ENCODE measurements at regions not wholly inside any gene's neighbourhood (a gene's known extent, or its start where the extent isn't known, plus 50 kb on each side); places are given as distances from the start of the nearest gene placed in this dataset.
"Not testable (repeated sequence)": the region's sequence is repeated elsewhere in the genome, so short reads cannot be mapped to it uniquely, and the experiment has no call there.

DNA sequence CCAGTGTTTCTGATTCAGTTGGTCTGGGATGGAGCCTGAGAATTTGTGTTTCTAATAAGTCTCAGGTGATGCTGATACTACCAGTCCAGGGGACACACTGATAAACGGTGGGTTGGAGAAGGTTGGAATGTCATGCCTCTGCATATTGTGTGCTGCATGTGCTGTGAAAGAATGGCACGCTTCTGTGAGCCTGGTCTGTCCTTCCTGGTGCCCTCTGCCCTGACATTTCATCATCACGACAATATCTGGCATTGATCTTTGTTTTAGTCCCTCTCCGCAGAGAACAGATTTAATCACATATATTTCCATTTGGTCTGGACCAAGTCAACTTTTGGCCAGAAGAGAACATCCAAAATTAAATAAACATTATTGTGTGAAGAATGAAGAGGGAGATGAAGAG is 207.0 kb downstream of the BCL2L11 start:
- not testable (repeated sequence) for DNase-seq (ENCODE audit: low read depth); H3K4me3 ChIP-seq (ENCODE audit: low read depth, low read length)

DNA sequence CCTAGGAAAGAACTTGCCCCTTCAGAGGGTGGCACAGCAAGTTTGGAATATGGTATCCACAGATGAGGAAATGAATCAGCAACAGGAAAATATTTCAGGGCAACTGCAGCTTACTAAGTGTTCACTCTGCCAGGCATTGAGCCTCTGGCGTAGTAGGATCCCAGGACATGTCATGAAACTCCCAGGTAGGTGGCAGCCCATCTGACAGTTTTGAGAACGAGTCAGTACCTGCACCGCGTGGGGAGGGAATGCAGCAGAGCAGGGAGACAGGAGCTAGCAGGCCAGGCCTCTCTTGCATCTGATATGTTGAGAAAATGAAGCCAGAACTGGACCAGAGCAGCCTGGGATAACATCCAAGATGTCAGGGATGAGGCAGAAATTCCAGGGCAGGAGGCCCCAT is 208.6 kb downstream of the BCL2L11 start:
- H3K4me3 ChIP-seq (ENCODE audit: low read depth, low read length); DNase-seq (ENCODE audit: low read depth): not testable (repeated sequence)

DNA sequence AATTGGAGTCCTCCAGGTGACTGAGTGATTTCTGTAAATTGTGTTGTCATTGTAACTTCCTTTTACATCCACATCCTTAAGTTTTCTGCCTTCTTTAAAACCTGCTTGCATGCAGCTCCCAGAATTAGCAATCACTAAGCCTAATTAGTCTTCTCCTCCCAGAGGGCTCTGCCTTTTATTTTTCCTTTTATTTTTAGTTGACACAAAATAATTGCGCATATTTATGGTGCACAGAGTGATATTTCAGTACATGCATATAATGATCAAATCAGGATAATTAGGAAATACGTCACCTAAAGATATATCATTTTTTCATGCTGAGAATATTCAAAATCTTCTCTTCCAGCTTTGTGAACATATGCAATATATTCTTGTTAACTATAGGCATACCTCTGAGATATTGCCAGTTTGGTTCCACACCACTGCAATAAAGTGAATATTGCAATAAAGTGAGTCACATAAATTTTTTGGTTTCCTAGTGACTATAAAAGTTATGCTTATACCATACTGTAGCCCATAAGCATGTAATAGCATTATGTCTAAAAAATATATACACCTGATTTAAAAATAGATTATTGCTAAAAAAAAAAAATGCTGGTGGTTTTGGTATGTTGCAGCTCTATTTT is 210.5 kb downstream of the BCL2L11 start:
- not testable (repeated sequence) for DNase-seq (ENCODE audit: low read depth); H3K4me3 ChIP-seq (ENCODE audit: low read depth, low read length)

DNA sequence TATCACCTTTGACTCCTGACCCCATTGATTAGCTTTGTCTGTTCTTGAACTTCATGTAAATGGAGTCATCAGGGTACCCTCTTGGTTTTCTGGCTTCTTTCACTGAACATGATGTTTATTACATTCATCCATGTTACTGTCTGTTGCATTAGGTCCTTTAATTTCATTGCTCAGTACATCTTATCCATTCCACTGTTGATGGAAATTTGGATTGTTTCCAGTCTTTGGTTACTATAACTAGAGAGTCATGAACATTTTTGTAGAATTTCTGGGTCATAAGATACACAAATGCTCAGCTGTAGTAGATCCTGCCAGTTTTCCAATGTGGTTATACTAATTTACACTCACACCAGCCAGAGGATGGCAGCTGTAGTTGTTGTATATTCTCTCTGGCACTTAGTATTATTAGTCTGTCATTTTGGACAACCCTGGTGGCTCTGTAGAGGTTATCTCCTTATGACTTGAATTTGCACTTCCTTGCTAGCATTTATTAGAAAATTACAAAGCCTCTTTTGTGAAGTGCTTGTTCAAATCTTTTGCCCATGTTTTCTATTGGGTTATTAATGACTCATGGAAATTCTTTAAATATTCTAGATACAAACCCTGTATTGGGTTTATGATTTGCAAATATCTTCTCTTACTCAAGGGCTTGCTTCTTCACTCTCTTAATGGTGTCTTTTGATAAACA is 214.7 kb downstream of the BCL2L11 start:
- not testable (repeated sequence) for DNase-seq (ENCODE audit: low read depth)

DNA sequence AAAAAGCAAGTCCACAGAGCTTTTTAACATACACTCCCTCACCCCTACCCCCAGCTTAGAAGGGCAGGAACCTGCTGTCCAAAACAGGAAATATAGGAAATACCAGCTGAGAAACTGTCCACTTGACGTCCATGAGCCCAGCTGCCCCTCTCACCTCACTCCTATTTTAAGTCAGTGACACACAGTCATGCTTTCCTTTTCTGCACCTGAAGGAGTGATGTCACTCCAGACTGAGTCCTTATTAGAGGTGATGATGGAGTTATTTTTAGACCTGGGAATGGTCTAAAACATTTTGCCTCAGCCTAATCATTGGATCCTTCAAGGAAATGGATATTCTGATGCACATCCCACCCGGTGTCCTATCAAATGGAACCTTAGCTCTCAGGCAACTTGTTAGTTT is 217.8 kb downstream of the BCL2L11 start:
- not testable (repeated sequence) for H3K4me3 ChIP-seq (ENCODE audit: low read depth, low read length); DNase-seq (ENCODE audit: low read depth)

More for the DNA sequence above, 214.7 kb downstream of the BCL2L11 start:
- H3K4me3 ChIP-seq (ENCODE audit: low read depth, low read length), result not testable (repeated sequence)

DNA sequence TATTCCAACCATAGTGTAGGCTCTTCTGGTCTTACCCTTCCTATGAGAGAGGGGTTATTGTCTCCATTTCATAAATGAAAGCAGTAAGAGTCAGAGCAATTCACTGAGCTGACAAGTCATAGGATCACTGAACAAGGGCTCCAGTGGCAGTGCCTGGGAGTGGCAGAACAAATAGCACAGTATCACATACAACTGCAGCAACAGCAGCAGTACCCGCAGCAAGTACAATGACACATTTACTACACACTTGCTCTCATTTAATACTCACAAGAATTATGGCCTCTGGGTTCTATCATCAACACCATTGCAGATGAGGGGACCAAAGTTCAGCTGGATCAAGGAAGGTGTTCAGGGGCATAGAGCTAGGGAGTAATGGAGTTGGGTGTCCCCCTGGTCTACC is 218.8 kb downstream of the BCL2L11 start:
- DNase-seq (ENCODE audit: low read depth); H3K4me3 ChIP-seq (ENCODE audit: low read depth, low read length): not testable (repeated sequence)

DNA sequence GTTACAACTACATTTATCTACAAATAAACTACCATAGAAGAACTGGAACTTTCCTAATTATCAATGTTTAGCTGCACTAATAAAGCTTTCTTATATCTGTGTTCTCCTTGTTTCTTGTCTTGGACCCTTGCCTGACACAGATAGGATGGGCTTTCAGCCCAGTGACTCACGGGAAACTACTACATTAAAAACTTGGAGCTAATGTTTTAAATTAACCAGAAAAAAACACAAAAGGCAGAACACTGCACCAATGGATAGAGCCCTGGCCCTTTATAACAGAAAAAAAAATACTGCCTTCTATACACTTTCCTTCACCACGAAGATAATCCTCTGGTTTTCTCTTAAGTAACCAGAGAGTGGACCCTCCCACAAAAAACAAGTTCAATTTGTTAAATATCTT is 223.9 kb downstream of the BCL2L11 start:
- DNase-seq (ENCODE audit: low read depth); H3K4me3 ChIP-seq (ENCODE audit: low read depth, low read length): not testable (repeated sequence)

DNA sequence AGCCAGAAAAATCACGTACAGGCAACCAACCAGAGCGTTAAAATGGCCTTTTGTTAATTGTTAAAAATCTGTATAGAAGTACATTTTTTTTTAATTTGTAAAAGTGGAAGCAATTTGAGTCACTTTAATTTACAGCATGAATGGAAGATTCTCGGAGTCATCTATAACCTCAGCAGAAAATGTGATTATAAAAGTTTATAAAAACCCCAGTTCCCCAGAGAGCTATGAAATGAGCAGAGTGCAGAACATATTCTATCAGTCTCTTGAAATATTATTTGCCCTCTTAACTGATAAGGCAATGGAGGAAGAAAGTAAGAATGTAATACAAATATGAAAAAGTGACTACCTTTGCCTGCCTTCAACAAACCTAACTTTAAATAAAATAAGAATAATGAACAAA is 224.7 kb downstream of the BCL2L11 start:
- H3K4me3 ChIP-seq (ENCODE audit: low read depth, low read length); DNase-seq (ENCODE audit: low read depth): not testable (repeated sequence)

DNA sequence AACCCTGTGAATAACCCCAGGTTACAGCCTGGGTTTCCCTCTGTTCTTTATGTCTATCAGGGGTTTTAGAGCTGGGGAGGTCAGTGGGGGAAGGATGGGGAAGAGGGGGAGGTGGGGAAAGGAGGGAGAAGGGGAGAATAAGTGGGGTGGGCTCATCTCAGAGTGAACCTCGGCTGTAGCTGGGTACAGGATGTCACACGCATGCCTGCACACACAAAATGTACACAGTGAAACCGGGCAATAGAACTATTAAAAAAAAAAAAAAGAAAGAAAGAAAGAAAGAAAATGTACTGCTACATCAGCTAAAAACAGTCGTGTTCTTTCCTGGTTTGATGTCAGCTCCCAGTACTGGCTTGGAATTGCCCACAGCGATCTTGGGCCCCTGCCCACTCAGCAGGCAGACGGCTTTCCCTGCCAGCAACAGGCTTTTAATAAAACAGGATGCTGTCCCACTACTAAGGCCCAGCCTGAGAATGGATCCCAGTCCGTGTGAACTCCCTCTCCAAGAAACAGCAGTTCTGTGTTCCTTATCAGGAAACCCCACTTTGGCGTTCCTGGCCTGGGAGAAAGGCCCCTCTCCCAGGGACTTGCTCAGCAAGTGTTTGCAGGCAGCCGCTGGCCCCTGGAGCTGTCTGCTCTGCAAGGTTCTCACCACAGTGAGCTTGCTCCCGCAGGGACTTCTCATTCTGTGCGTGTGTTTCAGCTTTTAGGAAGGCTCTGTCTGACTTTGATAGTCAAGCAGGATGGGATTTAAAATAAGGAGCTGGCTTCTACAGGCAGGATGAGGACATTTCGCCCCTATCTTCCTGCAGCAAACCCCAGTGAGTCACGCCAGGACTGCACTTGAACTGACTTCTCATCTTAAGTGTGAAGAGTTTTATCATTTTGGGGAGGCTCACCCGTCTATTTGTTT is 225.6 kb downstream of the BCL2L11 start:
- not testable (repeated sequence) for H3K4me3 ChIP-seq (ENCODE audit: low read depth, low read length)
- DNase-seq (ENCODE audit: low read depth), result peak; percentile 50

DNA sequence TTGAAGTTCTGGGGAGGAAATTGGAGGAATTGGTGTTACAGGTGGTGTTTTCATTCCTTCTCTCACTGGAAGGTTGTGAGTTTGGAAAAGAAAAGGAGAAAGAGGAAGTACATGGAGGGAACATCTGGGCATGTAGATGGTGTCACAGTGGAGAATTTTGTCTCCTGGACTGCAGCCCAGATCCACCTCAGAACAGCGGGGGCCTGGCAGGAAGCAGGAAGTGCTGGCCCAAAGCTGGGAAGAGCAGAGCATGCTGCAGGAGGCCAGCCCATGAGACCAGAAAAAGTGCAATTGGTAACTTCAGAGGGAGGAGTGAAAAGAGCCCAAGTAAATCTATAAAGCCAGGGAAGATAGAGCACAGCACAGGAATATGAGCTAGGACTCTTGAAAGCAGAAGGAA is 227.0 kb downstream of the BCL2L11 start:
- H3K4me3 ChIP-seq (ENCODE audit: low read depth, low read length); DNase-seq (ENCODE audit: low read depth): not testable (repeated sequence)

DNA sequence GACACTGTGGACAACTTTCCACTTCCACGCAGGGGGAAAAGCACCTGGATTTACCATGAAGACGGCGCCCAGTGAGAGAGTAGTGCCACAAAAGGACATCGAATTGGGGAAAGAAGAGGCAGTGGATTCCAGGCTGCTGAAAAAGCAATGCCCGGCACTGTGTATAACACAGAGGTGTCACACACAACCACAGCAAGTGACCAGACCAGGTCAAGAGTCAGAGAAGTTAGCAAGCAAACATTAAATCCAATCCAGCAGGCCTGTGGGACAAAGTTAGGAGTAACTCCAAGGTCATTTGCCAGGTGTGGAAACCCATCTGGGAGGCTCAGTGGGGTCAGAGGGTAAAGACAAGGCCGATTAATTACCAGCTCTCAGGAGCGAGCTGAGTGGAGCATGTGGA is 227.6 kb downstream of the BCL2L11 start:
- H3K4me3 ChIP-seq (ENCODE audit: low read depth, low read length); DNase-seq (ENCODE audit: low read depth): not testable (repeated sequence)

DNA sequence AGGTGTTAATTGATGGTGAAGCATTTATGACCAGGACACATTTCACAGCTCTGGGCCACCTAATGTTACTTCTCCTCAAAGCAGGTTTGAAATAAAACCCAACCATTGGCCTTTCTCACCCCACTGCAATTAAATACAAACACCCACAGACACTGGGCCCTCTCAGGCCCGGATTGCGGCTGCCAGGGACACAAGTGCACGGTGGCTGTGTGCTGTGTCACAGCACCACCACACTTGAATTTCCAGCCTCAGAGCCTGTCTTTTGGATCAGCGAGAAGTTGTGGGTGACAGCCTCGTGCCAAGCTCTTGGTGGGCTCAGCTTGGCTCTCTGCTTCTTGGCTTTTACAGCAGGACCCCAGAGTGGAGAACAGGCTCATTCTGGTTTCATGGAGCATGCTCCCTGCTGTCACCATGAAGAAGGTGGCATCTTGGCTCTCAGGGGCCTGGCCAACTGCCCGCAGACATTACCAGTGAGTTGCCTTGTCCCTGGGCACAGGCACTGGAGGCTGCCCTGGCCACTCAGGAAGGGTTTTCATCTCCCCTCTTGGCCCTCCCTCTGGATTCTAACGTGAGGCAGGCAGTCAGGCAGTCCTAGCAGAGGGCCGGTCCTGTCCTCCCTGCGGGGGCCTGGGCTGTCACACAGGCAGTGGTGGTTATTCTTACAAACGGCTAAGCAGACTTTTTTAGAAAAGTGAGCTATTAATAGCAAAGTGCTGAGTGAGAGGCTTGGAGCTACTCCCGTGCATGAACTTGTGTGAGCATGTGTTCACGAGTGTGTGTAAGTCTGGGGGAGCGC is 234.5 kb downstream of the BCL2L11 start:
- peak; percentile 6 for DNase-seq (ENCODE audit: low read depth)
- not testable (repeated sequence) for H3K4me3 ChIP-seq (ENCODE audit: low read depth, low read length)

DNA sequence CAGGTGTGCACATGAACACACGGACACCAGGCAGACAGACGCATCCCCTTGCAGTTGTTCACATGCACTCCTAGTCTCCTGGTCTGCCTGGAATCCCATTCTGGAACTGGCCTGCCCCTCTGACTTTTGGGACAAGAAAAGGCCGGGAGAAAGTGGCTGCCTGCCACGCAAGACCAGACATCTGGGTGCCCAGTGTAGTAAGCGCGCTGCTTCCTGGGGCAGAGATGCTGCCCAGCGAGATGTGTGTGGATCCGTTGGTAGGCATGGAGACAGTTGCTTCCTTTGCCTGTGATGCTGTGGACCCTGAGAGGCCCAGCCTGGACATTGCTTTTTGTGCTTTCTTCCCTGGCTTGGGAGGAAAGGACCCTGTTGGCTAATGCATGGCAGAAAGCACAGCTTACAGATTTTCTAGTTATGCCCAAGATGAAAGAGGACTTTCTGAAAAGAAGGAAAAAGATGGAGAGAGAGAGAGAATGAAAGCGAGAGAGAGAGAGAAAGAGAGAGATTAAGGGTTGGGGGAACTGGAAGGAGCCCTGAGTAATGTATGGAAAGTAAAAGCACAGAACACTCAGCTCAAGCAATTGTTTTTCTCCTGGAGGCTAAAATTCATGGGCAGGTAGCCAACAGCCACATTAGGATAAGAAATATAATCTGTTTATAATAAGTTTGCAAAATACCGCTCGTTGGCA is 235.3 kb downstream of the BCL2L11 start:
- DNase-seq (ENCODE audit: low read depth); H3K4me3 ChIP-seq (ENCODE audit: low read depth, low read length): not testable (repeated sequence)

DNA sequence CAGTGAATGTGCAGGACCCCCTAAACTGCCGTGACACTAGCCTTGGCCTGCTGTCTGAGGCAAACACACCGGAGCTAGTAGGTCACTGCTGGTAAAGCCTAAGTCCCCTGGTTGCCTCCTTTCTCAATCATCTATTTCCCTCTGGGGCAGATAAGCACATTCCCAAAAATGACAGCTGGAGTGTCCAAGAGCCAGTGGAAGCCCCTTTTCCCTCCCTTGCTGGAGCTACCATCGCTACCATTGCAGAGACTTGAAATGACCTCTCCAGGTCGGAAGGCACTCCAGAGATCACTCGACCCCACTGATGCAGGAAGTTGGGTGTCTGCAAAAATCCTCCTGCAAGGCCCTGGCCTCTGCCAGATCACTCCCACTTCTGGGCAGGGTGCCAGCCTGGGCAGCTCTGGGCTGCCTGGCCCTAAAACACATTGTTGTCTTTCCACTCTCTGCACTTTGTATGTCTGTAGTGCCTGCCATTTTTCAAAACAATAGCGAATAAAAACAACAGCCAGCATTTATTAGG is 235.9 kb downstream of the BCL2L11 start:
- H3K4me3 ChIP-seq (ENCODE audit: low read depth, low read length), result not testable (repeated sequence)
- peak; percentile 30 for DNase-seq (ENCODE audit: low read depth)

DNA sequence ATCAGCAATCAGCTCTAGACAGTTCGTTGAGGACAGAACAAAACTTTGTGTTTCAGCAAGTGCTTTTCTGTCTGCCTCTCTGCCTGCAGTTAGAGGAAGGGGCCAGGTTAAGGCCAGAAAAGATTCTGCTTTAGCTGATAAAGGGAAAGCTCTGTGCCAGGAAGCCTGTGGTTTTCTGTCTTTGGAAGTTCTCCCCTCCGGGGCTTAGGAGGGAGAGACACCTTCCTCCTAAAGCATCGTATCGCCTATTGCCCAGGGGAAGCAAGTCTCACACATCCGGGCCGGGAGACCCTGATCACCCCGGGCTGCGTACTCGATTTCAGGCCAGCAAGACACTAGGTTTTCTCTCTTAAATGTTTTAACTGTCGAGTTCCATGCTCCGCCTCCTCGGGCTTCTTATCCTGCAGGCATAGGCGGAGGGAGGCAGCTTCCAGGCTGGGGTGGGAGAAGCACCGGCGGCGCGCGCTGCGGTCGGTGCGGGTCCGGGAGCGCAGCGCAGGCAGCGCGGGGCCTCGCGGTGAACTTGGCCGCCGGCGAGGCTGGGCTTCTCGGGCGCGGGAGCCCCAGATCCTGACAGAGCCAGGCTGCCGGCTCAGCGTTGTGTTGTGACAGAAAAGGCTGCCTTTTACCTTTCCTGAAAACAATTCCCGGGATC is 245.4 kb downstream of the BCL2L11 start:
- H3K4me3 ChIP-seq (ENCODE audit: low read depth, low read length), result not testable (repeated sequence)
- DNase-seq (ENCODE audit: low read depth), result peak; percentile 21

DNA sequence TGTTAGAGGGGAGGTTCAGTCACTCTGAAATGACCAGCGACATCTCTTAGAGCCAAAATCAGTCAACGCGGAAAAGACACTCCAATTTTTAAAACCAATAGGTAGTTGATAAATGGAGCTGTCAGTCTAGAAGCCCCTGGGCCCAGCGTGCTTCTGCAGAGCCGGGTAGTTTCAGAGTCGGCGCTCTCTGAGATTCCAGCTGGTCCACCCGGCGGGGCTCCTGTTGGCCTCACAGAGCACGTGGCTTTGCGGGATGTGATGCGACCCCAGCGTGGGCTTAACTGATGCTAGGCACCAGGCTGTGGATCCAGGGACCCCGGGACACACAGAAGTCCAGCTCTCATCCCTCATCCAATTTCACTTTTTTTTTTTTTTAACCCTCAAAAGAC is 245.9 kb downstream of the BCL2L11 start:
- DNase-seq (ENCODE audit: low read depth), result not testable (repeated sequence)

DNA sequence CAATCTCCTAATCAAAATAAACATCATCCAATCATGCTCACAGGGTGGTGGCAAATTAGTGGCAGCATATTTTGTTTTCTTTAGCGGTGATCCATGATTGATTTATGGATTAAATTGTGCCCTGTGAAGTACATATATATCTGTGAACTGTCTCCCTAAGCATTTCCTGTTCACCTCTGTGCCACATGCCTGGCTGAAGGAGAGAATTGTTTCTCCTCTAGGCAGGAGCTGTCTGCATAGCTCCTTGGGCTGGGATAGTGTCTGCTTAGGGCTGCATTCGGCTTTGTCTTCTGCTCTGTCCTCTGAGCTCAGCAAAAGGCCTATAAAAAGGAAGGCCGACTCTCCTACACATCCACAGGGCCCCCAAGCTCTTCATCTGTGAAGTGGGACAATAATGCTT is 246.4 kb downstream of the BCL2L11 start:
- not testable (repeated sequence) for H3K4me3 ChIP-seq (ENCODE audit: low read depth, low read length); DNase-seq (ENCODE audit: low read depth)

More for the DNA sequence above, 245.9 kb downstream of the BCL2L11 start:
- not testable (repeated sequence) for H3K4me3 ChIP-seq (ENCODE audit: low read depth, low read length)

DNA sequence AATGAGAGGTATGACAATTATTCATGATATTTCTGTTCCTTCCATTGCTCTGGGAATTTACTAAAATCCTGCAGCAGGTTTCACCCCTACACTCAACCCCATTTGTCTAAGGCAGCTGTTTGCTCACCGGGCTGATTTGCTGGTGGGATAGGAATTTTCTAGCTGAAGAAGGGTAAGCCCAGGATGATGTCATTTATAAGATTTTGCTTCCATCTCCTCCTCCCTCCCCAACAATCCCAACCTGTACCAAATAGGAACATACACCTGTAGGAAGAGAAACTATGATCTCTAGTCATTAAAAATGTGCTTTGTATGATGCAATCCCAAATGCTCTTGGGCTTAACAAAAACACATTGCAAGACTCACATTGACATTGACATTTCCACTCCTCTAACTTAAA is 247.2 kb downstream of the BCL2L11 start:
- not testable (repeated sequence) for H3K4me3 ChIP-seq (ENCODE audit: low read depth, low read length)
- DNase-seq (ENCODE audit: low read depth), result peak; percentile 49

Data from choroid plexus epithelial cell (primary cell).